Activated CD4-positive, alpha-beta T cell treated with anti-CD3 and anti-CD28 coated beads for 1 hour (primary cell): ENCODE measurements at regions not wholly inside any gene's neighbourhood (a gene's known extent, or its start where the extent isn't known, plus 50 kb on each side); places are given as distances from the start of the nearest gene placed in this dataset.

Source experiments
- DNase-seq: peaks from one replicate; pipeline ENCODE4 v3.0.0-alpha.2; 2020

GRCh38 chr3:102163039-102163817, 271.6 kb upstream of the ZPLD1 start:
- DNase-seq: no peak

GRCh38 chr3:102163818-102164154, 271.0 kb upstream of the ZPLD1 start:
- no peak for DNase-seq

- DNase-seq: no peak
Observed at GRCh38 chr3:102165367-102165766, 269.4 kb upstream of the ZPLD1 start.

- DNase-seq: no peak
Observed at GRCh38 chr3:102169915-102170479, 264.8 kb upstream of the ZPLD1 start.

GRCh38 chr3:102170545-102170944, 264.3 kb upstream of the ZPLD1 start:
- DNase-seq: no peak

- DNase-seq: no peak
Observed at GRCh38 chr3:102174312-102174712, 260.5 kb upstream of the ZPLD1 start.

- no peak for DNase-seq
Observed at GRCh38 chr3:102174832-102175374, 259.9 kb upstream of the ZPLD1 start.

- no peak for DNase-seq
Observed at GRCh38 chr3:102176333-102177050, 258.3 kb upstream of the ZPLD1 start.

- DNase-seq: no peak
Observed at GRCh38 chr3:102177075-102177755, 257.6 kb upstream of the ZPLD1 start.

- no peak for DNase-seq
Observed at GRCh38 chr3:102178817-102179216, 256.0 kb upstream of the ZPLD1 start.

- DNase-seq: no peak
Observed at GRCh38 chr3:102179326-102180177, 255.3 kb upstream of the ZPLD1 start.

GRCh38 chr3:102180280-102180931, 254.4 kb upstream of the ZPLD1 start:
- no peak for DNase-seq

- DNase-seq: no peak
Observed at GRCh38 chr3:102181175-102181920, 253.5 kb upstream of the ZPLD1 start.

- DNase-seq: no peak
Observed at GRCh38 chr3:102182162-102182561, 252.7 kb upstream of the ZPLD1 start.

- DNase-seq: no peak
Observed at GRCh38 chr3:102183186-102183585, 251.6 kb upstream of the ZPLD1 start.

- no peak for DNase-seq
Observed at GRCh38 chr3:102183623-102184022, 251.2 kb upstream of the ZPLD1 start.

- DNase-seq: no peak
Observed at GRCh38 chr3:102189541-102189940, 245.3 kb upstream of the ZPLD1 start.

- no peak for DNase-seq
Observed at GRCh38 chr3:102189956-102190723, 244.7 kb upstream of the ZPLD1 start.

GRCh38 chr3:102192575-102192974, 242.2 kb upstream of the ZPLD1 start:
- DNase-seq: no peak

GRCh38 chr3:102193255-102193654, 241.6 kb upstream of the ZPLD1 start:
- no peak for DNase-seq
